NCI-H748 treated with DMSO at 0.1 percent for 48 hours (cell line): ENCODE measurements at regions not wholly inside any gene's neighbourhood (a gene's known extent, or its start where the extent isn't known, plus 50 kb on each side); places are given as distances from the start of the nearest gene placed in this dataset.
"Not testable (repeated sequence)": the region's sequence is repeated elsewhere in the genome, so short reads cannot be mapped to it uniquely, and the experiment has no call there.

Source experiments
- DNase-seq: peaks from one replicate; lab custom pipeline; 2025; lab: John Stamatoyannopoulos, UW

GRCh38 chr10:118870467-118871243 is 115.9 kb upstream of the CACUL1 start:
- no peak for DNase-seq

GRCh38 chr10:118871244-118871865 is 116.6 kb upstream of the CACUL1 start:
- no peak for DNase-seq

- no peak for DNase-seq
Measured at GRCh38 chr10:118873091-118873737, 118.4 kb upstream of the CACUL1 start.

- DNase-seq = no peak
Measured at GRCh38 chr10:118873738-118874105, 119.0 kb upstream of the CACUL1 start.

GRCh38 chr10:118874171-118874570 is 119.4 kb upstream of the CACUL1 start:
- DNase-seq = no peak

- DNase-seq = no peak
Measured at GRCh38 chr10:118875087-118875486, 120.3 kb upstream of the CACUL1 start.

GRCh38 chr10:118882741-118883140 is 128.0 kb upstream of the CACUL1 start:
- no peak for DNase-seq

GRCh38 chr10:118892255-118892654 is 137.3 kb upstream of the NANOS1 start:
- no peak for DNase-seq

- DNase-seq = not testable (repeated sequence)
Measured at GRCh38 chr10:118894891-118895290, 134.6 kb upstream of the NANOS1 start.

- DNase-seq = no peak
Measured at GRCh38 chr10:118900617-118901016, 128.9 kb upstream of the NANOS1 start.

GRCh38 chr10:118901380-118901779 is 128.1 kb upstream of the NANOS1 start:
- DNase-seq = no peak

GRCh38 chr10:118901906-118902305 is 127.6 kb upstream of the NANOS1 start:
- no peak for DNase-seq

- DNase-seq = not testable (repeated sequence)
Measured at GRCh38 chr10:118902656-118903055, 126.9 kb upstream of the NANOS1 start.

GRCh38 chr10:118903251-118903650 is 126.3 kb upstream of the NANOS1 start:
- DNase-seq = no peak

- no peak for DNase-seq
Measured at GRCh38 chr10:118903691-118904090, 125.8 kb upstream of the NANOS1 start.

GRCh38 chr10:118904286-118904685 is 125.2 kb upstream of the NANOS1 start:
- DNase-seq = no peak

GRCh38 chr10:118907051-118907450 is 122.5 kb upstream of the NANOS1 start:
- DNase-seq = no peak

- DNase-seq = no peak
Measured at GRCh38 chr10:118908557-118909256, 120.8 kb upstream of the NANOS1 start.

- no peak for DNase-seq
Measured at GRCh38 chr10:118910702-118911101, 118.8 kb upstream of the NANOS1 start.

GRCh38 chr10:118911363-118911762 is 118.2 kb upstream of the NANOS1 start:
- no peak for DNase-seq

GRCh38 chr10:118912961-118913600 is 116.4 kb upstream of the NANOS1 start:
- no peak for DNase-seq

GRCh38 chr10:118913825-118914224 is 115.7 kb upstream of the NANOS1 start:
- no peak for DNase-seq
